ENCODE measurements at regions not wholly inside any gene's neighbourhood (a gene's known extent, or its start where the extent isn't known, plus 50 kb on each side); places are given as distances from the start of the nearest gene placed in this dataset.
A peak's percentile ranks its signal among the peaks of the same experiment; 100 is the strongest.
"Not testable (repeated sequence)": the region's sequence is repeated elsewhere in the genome, so short reads cannot be mapped to it uniquely, and the experiment has no call there.

- DNase-seq (ENCODE audit: insufficient read length, low spot score), result no peak
- FAIRE-seq, result no peak
Measured at GRCh38 chr12:74317741-74318140, 219.9 kb upstream of the ATXN7L3B start.

GRCh38 chr12:74319886-74320285 lies 217.7 kb upstream of the ATXN7L3B start:
- DNase-seq (ENCODE audit: insufficient read length, low spot score), result no peak
- no peak for FAIRE-seq

- DNase-seq (ENCODE audit: insufficient read length, low spot score) (no peak), FAIRE-seq (no peak)
Measured at GRCh38 chr12:74321381-74321780, 216.3 kb upstream of the ATXN7L3B start.

GRCh38 chr12:74322792-74323191 lies 214.8 kb upstream of the ATXN7L3B start:
- DNase-seq (ENCODE audit: insufficient read length, low spot score), result no peak
- FAIRE-seq, result no peak

- DNase-seq (ENCODE audit: insufficient read length, low spot score) (no peak), FAIRE-seq (no peak)
Measured at GRCh38 chr12:74328623-74329022, 209.0 kb upstream of the ATXN7L3B start.

GRCh38 chr12:74334780-74335179 lies 202.9 kb upstream of the ATXN7L3B start:
- no peak for FAIRE-seq

GRCh38 chr12:74337951-74338350 lies 199.7 kb upstream of the ATXN7L3B start:
- no peak for FAIRE-seq
- peak; percentile 6 for DNase-seq (ENCODE audit: insufficient read length, low spot score)

More at GRCh38 chr12:74334780-74335179, 202.9 kb upstream of the ATXN7L3B start:
- no peak for DNase-seq (ENCODE audit: insufficient read length, low spot score)

- DNase-seq (ENCODE audit: insufficient read length, low spot score) (no peak), FAIRE-seq (no peak)
Measured at GRCh38 chr12:74339211-74339610, 198.4 kb upstream of the ATXN7L3B start.

- DNase-seq (ENCODE audit: insufficient read length, low spot score) (no peak), FAIRE-seq (no peak)
Measured at GRCh38 chr12:74349925-74350324, 187.7 kb upstream of the ATXN7L3B start.

GRCh38 chr12:74365178-74365964 lies 172.3 kb upstream of the ATXN7L3B start:
- peak; percentile 11 for DNase-seq (ENCODE audit: insufficient read length, low spot score)
- FAIRE-seq, result no peak

GRCh38 chr12:74370608-74371216 lies 166.9 kb upstream of the ATXN7L3B start:
- DNase-seq (ENCODE audit: insufficient read length, low spot score) (no peak), FAIRE-seq (no peak)

- no peak for DNase-seq (ENCODE audit: insufficient read length, low spot score)
- no peak for FAIRE-seq
Measured at GRCh38 chr12:74379114-74379513, 158.5 kb upstream of the ATXN7L3B start.

- DNase-seq (ENCODE audit: insufficient read length, low spot score), result no peak
- no peak for FAIRE-seq
Measured at GRCh38 chr12:74381958-74382357, 155.7 kb upstream of the ATXN7L3B start.

- no peak for FAIRE-seq
Measured at GRCh38 chr12:74382983-74383382, 154.7 kb upstream of the ATXN7L3B start.

GRCh38 chr12:74391283-74391682 lies 146.4 kb upstream of the ATXN7L3B start:
- DNase-seq (ENCODE audit: insufficient read length, low spot score) (no peak), FAIRE-seq (no peak)

More at GRCh38 chr12:74382983-74383382, 154.7 kb upstream of the ATXN7L3B start:
- DNase-seq (ENCODE audit: insufficient read length, low spot score), result no peak

GRCh38 chr12:74393272-74393671 lies 144.4 kb upstream of the ATXN7L3B start:
- FAIRE-seq (no peak), DNase-seq (ENCODE audit: insufficient read length, low spot score) (no peak)

- FAIRE-seq, result no peak
- no peak for DNase-seq (ENCODE audit: insufficient read length, low spot score)
Measured at GRCh38 chr12:74394647-74395046, 143.0 kb upstream of the ATXN7L3B start.

GRCh38 chr12:74401035-74401434 lies 136.6 kb upstream of the ATXN7L3B start:
- DNase-seq (ENCODE audit: insufficient read length, low spot score), result no peak
- FAIRE-seq, result no peak

GRCh38 chr12:74401966-74402365 lies 135.7 kb upstream of the ATXN7L3B start:
- no peak for FAIRE-seq
- DNase-seq (ENCODE audit: insufficient read length, low spot score), result no peak

GRCh38 chr12:74403221-74403470 lies 134.5 kb upstream of the ATXN7L3B start:
- not testable (repeated sequence) for FAIRE-seq; DNase-seq (ENCODE audit: insufficient read length, low spot score)

GRCh38 chr12:74408601-74409166 lies 129.0 kb upstream of the ATXN7L3B start:
- DNase-seq (ENCODE audit: insufficient read length, low spot score) (no peak), FAIRE-seq (no peak)

GRCh38 chr12:74412606-74413230 lies 124.9 kb upstream of the ATXN7L3B start:
- DNase-seq (ENCODE audit: insufficient read length, low spot score) (no peak), FAIRE-seq (no peak)

All from HTR-8/SVneo (cell line).